ENCODE measurements at regions not wholly inside any gene's neighbourhood (a gene's known extent, or its start where the extent isn't known, plus 50 kb on each side); places are given as distances from the start of the nearest gene placed in this dataset.

GRCh38 chr13:71051573-71051972 is 815.4 kb downstream of the DACH1 start:
- Histone ChIP-seq H3K36me3 (ENCODE audit: insufficient read depth, low read length) (no peaks in the 10 kb centered on the region), H3K9me3 (ENCODE audit: insufficient read depth, low read depth, low read length) (no peaks in the 10 kb centered on the region), H2AFZ (ENCODE audit: low read depth, low read length) (no peak overlapping the region), H3K4me2 (ENCODE audit: low read length) (no peak overlapping the region), H4K20me1 (ENCODE audit: insufficient read depth, low read length) (no peaks in the 10 kb centered on the region), H3K4me1 (ENCODE audit: insufficient read depth, low read length) (no peaks in the 10 kb centered on the region), H3K9ac (ENCODE audit: low read length) (no peak overlapping the region), H3K27me3 (ENCODE audit: insufficient read depth, low read length) (no peaks in the 10 kb centered on the region), H3K27ac (ENCODE audit: low read depth, low read length) (no peak overlapping the region), H3K79me2 (ENCODE audit: insufficient read depth, low read length) (no peaks in the 10 kb centered on the region), H3K4me3 (ENCODE audit: insufficient read depth, low read depth, low read length) (no peak overlapping the region)
- DNase-seq (ENCODE audit: low read depth) (no peak), FAIRE-seq (no peak)
- peaks cover 3% of the 10 kb centered on the region for H3K9me3 Mint-ChIP-seq (ENCODE audit: unreplicated experiment)
- no peaks in the 10 kb centered on the region for H3K36me3 Mint-ChIP-seq (ENCODE audit: low read depth, unreplicated experiment)
- H3K4me1 Mint-ChIP-seq (ENCODE audit: low read depth, unreplicated experiment) = no peaks in the 10 kb centered on the region
- H3K4me3 Mint-ChIP-seq (ENCODE audit: unreplicated experiment) = no peak overlapping the region
- no peak overlapping the region for H3K27ac Mint-ChIP-seq (ENCODE audit: unreplicated experiment)
- TF ChIP-seq, protein P1, sequence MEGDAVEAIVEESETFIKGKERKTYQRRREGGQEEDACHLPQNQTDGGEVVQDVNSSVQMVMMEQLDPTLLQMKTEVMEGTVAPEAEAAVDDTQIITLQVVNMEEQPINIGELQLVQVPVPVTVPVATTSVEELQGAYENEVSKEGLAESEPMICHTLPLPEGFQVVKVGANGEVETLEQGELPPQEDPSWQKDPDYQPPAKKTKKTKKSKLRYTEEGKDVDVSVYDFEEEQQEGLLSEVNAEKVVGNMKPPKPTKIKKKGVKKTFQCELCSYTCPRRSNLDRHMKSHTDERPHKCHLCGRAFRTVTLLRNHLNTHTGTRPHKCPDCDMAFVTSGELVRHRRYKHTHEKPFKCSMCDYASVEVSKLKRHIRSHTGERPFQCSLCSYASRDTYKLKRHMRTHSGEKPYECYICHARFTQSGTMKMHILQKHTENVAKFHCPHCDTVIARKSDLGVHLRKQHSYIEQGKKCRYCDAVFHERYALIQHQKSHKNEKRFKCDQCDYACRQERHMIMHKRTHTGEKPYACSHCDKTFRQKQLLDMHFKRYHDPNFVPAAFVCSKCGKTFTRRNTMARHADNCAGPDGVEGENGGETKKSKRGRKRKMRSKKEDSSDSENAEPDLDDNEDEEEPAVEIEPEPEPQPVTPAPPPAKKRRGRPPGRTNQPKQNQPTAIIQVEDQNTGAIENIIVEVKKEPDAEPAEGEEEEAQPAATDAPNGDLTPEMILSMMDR (IDR thresholded peaks at IDR 0.05; ENCODE audit: insufficient read depth, low read depth, low read length) = no peak
- no peak for TF ChIP-seq EZH2 (IDR thresholded peaks at IDR 0.05; ENCODE audit: insufficient read depth, low read length)
- H3K27me3 Mint-ChIP-seq (ENCODE audit: low read depth, unreplicated experiment) = no peaks in the 10 kb centered on the region

- TF ChIP-seq, protein P1 (IDR thresholded peaks at IDR 0.05; ENCODE audit: insufficient read depth, low read depth, low read length) = no peak
- no peak for TF ChIP-seq EZH2 (IDR thresholded peaks at IDR 0.05; ENCODE audit: insufficient read depth, low read length)
- Histone ChIP-seq H3K36me3 (ENCODE audit: insufficient read depth, low read length) (no peaks in the 10 kb centered on the region), H3K27ac (ENCODE audit: low read depth, low read length) (no peak overlapping the region), H3K79me2 (ENCODE audit: insufficient read depth, low read length) (no peaks in the 10 kb centered on the region), H3K4me3 (ENCODE audit: insufficient read depth, low read depth, low read length) (no peak overlapping the region), H2AFZ (ENCODE audit: low read depth, low read length) (no peak overlapping the region), H3K27me3 (ENCODE audit: insufficient read depth, low read length) (no peaks in the 10 kb centered on the region), H4K20me1 (ENCODE audit: insufficient read depth, low read length) (no peaks in the 10 kb centered on the region), H3K4me2 (ENCODE audit: low read length) (no peak overlapping the region), H3K4me1 (ENCODE audit: insufficient read depth, low read length) (no peaks in the 10 kb centered on the region), H3K9me3 (ENCODE audit: insufficient read depth, low read depth, low read length) (no peaks in the 10 kb centered on the region), H3K9ac (ENCODE audit: low read length) (no peak overlapping the region)
- Mint-ChIP-seq H3K4me1 (ENCODE audit: low read depth, unreplicated experiment) (peaks cover 2% of the 10 kb centered on the region), H3K4me3 (ENCODE audit: unreplicated experiment) (no peak overlapping the region), H3K36me3 (ENCODE audit: low read depth, unreplicated experiment) (no peaks in the 10 kb centered on the region), H3K27ac (ENCODE audit: unreplicated experiment) (no peak overlapping the region), H3K27me3 (ENCODE audit: low read depth, unreplicated experiment) (no peaks in the 10 kb centered on the region), H3K9me3 (ENCODE audit: unreplicated experiment) (no peaks in the 10 kb centered on the region)
- DNase-seq (ENCODE audit: low read depth) (no peak), FAIRE-seq (no peak)
Observed at GRCh38 chr13:71046360-71047079, 820.5 kb downstream of the DACH1 start.

DNA sequence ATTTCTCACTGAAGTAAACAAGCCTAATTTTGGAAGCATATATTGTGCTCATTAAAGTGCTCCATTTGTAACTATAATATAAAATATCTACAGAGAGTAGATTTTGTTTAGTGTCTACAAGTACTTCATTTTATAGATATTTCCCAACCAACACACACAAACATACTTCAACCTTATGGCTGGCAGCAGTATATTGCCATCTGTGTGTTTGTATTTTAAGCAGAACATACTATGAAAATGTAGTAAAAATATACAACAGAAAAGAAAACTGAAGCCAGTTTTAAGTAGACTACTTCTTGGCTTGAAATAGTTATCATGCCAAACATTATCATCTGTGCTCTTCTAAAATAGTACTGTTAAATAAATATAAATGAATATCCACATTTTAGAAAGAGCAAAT is 821.9 kb downstream of the DACH1 start:
- TF ChIP-seq, protein P1 (IDR thresholded peaks at IDR 0.05; ENCODE audit: insufficient read depth, low read depth, low read length) = no peak
- TF ChIP-seq EZH2 (IDR thresholded peaks at IDR 0.05; ENCODE audit: insufficient read depth, low read length) = no peak
- Histone ChIP-seq H3K9me3 (ENCODE audit: insufficient read depth, low read depth, low read length) (no peaks in the 10 kb centered on the region), H3K27me3 (ENCODE audit: insufficient read depth, low read length) (no peaks in the 10 kb centered on the region), H3K4me3 (ENCODE audit: insufficient read depth, low read depth, low read length) (no peak overlapping the region), H3K27ac (ENCODE audit: low read depth, low read length) (no peak overlapping the region), H2AFZ (ENCODE audit: low read depth, low read length) (no peak overlapping the region), H3K4me1 (ENCODE audit: insufficient read depth, low read length) (no peaks in the 10 kb centered on the region), H3K36me3 (ENCODE audit: insufficient read depth, low read length) (no peaks in the 10 kb centered on the region), H3K4me2 (ENCODE audit: low read length) (no peak overlapping the region), H3K79me2 (ENCODE audit: insufficient read depth, low read length) (no peaks in the 10 kb centered on the region), H4K20me1 (ENCODE audit: insufficient read depth, low read length) (no peaks in the 10 kb centered on the region), H3K9ac (ENCODE audit: low read length) (no peak overlapping the region)
- Mint-ChIP-seq H3K4me1 (ENCODE audit: low read depth, unreplicated experiment) (peaks cover 4% of the 10 kb centered on the region), H3K4me3 (ENCODE audit: unreplicated experiment) (no peak overlapping the region), H3K9me3 (ENCODE audit: unreplicated experiment) (no peaks in the 10 kb centered on the region), H3K27ac (ENCODE audit: unreplicated experiment) (no peak overlapping the region), H3K36me3 (ENCODE audit: low read depth, unreplicated experiment) (no peaks in the 10 kb centered on the region), H3K27me3 (ENCODE audit: low read depth, unreplicated experiment) (no peaks in the 10 kb centered on the region)
- DNase-seq (ENCODE audit: low read depth) (no peak), FAIRE-seq (no peak)

Data from astrocyte (in vitro differentiated cells and primary cell).